ENCODE measurements at regions not wholly inside any gene's neighbourhood (a gene's known extent, or its start where the extent isn't known, plus 50 kb on each side); places are given as distances from the start of the nearest gene placed in this dataset.

DNA sequence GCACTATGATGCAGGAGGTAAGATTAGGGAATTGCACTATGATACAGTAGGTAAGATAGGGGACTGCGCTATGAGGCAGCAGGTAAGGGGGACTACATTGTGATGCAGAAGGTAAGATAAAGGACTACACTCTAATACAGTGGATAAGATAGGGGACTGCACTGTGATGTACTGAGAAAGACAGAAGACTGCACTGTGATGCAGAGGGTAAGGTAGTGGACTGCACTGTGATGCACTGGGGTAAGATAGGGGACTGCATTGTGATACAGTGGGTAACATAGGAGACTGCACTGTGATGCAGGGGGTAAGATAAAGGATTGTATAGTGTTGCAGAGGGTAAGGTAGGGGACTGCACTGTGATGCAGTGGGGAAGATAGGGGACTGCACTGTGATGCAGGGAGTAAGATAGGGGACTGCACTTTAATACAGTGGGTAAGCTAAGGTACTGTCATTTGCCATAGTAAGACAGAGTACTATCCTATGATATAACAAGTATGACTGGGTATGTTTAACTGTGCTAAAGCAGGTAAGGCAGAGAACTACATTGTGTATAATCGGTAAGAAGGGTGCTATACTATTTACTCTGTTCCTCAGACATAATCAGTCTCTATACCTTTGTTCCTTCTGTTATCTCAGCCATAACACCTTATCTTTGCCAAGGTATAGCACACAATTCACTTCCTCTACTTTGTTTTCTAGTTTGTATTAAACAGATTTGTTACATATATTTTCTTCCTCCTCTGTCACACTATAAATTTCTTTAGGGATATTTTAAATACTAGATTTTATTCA, 208.5 kb downstream of the BARHL2 start:
- TF ChIP-seq, protein P1, sequence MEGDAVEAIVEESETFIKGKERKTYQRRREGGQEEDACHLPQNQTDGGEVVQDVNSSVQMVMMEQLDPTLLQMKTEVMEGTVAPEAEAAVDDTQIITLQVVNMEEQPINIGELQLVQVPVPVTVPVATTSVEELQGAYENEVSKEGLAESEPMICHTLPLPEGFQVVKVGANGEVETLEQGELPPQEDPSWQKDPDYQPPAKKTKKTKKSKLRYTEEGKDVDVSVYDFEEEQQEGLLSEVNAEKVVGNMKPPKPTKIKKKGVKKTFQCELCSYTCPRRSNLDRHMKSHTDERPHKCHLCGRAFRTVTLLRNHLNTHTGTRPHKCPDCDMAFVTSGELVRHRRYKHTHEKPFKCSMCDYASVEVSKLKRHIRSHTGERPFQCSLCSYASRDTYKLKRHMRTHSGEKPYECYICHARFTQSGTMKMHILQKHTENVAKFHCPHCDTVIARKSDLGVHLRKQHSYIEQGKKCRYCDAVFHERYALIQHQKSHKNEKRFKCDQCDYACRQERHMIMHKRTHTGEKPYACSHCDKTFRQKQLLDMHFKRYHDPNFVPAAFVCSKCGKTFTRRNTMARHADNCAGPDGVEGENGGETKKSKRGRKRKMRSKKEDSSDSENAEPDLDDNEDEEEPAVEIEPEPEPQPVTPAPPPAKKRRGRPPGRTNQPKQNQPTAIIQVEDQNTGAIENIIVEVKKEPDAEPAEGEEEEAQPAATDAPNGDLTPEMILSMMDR (IDR thresholded peaks at IDR 0.05), result no peak
- no peak for TF ChIP-seq EP300 (IDR thresholded peaks at IDR 0.05; ENCODE audit: low read depth)

Measured in transverse colon (tissue), 3 donors.